ENCODE measurements at regions not wholly inside any gene's neighbourhood (a gene's known extent, or its start where the extent isn't known, plus 50 kb on each side); places are given as distances from the start of the nearest gene placed in this dataset.

- TF ChIP-seq POLR2A (IDR thresholded peaks at IDR 0.05; ENCODE audit: low read length) (no peak), GATA1 (IDR thresholded peaks at IDR 0.05; ENCODE audit: low read depth, low read length) (no peak)
These were observed 495.0 kb downstream of the PRELID2 start for GRCh38 chr5:145340099-145340498.
